Fibroblast of mammary gland (primary cell): ENCODE measurements at regions not wholly inside any gene's neighbourhood (a gene's known extent, or its start where the extent isn't known, plus 50 kb on each side); places are given as distances from the start of the nearest gene placed in this dataset.
A peak's percentile ranks its signal among the peaks of the same experiment; 100 is the strongest.

Experiments
- DNase-seq: peaks from one replicate; pipeline ENCODE4 v3.0.0-alpha.2; 2010; ENCODE audit warnings: low read depth
- H3K4me3 ChIP-seq: 2 replicates; pipeline ENCODE4 v1.5.1; 2011; ENCODE audit warnings: low read depth, mild to moderate bottlenecking, low read length, moderate library complexity; ENCODE audit not compliant: control insufficient read depth
- CTCF ChIP-seq: conservative IDR thresholded peaks from 2 replicates; pipeline ENCODE4 v1.5.1; 2011; ENCODE audit warnings: low read depth, low read length, inconsistent platforms; ENCODE audit not compliant: control insufficient read depth, insufficient read depth

GRCh38 chr16:48487287-48487686, 102.1 kb upstream of the SIAH1 start:
- H3K4me3 ChIP-seq = no peak overlapping the region
- TF ChIP-seq CTCF = no peak
- peak; percentile 19 for DNase-seq

DNA sequence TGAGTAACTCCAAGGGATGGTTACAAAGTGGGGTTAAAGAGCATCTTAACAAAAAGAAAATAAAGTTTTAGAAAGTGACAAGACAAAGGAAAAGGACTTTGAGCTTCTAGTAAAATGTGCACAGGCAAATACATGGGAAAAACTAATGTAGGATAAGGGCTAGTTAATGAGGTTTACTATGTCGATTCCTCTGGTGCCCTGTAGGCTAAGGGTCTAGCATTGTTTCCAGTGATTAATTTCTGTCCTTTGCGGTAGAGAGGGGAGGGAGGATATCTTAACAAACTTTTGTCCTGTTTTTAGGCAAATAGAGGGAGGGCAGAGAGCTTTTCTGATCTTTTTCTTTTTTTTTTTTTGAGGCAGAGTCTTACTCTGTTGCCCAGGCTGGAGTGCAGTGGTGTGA, 96.6 kb upstream of the SIAH1 start:
- no peak overlapping the region for H3K4me3 ChIP-seq
- peak; percentile 34 for DNase-seq
- TF ChIP-seq CTCF = no peak

DNA sequence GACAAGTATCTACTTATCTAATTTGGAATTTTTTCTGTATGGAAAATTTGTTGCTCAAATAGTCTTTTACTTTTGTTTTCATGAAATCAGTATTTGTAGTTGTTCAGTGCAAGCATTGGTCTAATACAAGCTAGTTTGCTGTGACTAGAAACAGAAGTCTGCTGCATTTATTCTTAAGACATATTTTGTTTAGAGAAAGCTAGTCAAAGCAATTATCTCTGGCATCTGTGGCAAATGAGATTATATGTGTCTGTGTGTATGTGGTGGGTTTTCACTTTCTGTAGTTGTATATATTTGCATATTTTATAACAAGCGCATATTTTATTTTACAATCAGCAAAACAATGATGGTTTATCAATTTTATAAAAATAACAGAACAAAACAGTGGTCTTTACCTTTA, 96.0 kb upstream of the SIAH1 start:
- H3K4me3 ChIP-seq = no peak overlapping the region
- no peak for DNase-seq
- no peak for TF ChIP-seq CTCF

- peak; percentile 69 for DNase-seq
- no peak overlapping the region for H3K4me3 ChIP-seq
- TF ChIP-seq CTCF = no peak
These were observed 94.7 kb upstream of the SIAH1 start for GRCh38 chr16:48479955-48480354.

DNA sequence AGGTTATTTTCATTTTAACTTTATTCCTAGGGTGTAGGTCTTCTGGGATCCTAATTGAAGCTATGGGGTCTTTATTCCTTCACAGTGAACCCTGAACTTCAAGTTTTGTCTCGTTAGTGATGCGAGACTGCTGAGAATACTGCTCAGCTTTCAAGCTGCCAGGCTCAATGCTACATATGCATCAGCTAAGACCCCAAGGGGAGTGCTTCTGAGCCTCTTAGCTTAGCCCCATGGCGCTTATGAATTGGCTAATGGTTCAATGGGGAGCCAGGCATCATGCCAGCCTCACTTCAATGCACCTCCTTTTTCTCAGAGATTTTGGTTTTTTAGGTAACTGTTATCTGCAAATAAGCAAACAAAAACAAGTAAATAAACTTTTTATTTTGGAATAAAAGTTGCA, 94.1 kb upstream of the SIAH1 start:
- H3K4me3 ChIP-seq = no peak overlapping the region
- DNase-seq = no peak
- no peak for TF ChIP-seq CTCF

- no peak for DNase-seq
- TF ChIP-seq CTCF = no peak
- no peak overlapping the region for H3K4me3 ChIP-seq
These were observed 93.2 kb upstream of the SIAH1 start for GRCh38 chr16:48478393-48478792.

- no peak for DNase-seq
- TF ChIP-seq CTCF = no peak
- H3K4me3 ChIP-seq = no peak overlapping the region
These were observed 86.2 kb upstream of the SIAH1 start for GRCh38 chr16:48471435-48471834.
